KOPT-K1 (cell line): ENCODE measurements at regions not wholly inside any gene's neighbourhood (a gene's known extent, or its start where the extent isn't known, plus 50 kb on each side); places are given as distances from the start of the nearest gene placed in this dataset.
"Not testable (repeated sequence)": the region's sequence is repeated elsewhere in the genome, so short reads cannot be mapped to it uniquely, and the experiment has no call there.

ENCODE experiments used
- H3K27ac ChIP-seq: fragments of 200-600 bp; sonication (generic); 2 replicates; pipeline ENCODE4 v1.5.1; 2016; ENCODE audit warnings: antibody characterized with exemption, mild to moderate bottlenecking, low read depth, low read length; ENCODE audit not compliant: poor library complexity, severe bottlenecking
- H3K36me3 ChIP-seq: fragments of 200-600 bp; sonication (generic); 2 replicates; pipeline ENCODE4 v1.5.1; 2017; ENCODE audit warnings: antibody characterized with exemption, mild to moderate bottlenecking, low read length, moderate library complexity; ENCODE audit not compliant: insufficient read depth
- H3K9me3 ChIP-seq: fragments of 200-600 bp; sonication (generic); 2 replicates; pipeline ENCODE4 v1.5.1; 2017; ENCODE audit warnings: antibody characterized with exemption, low read length, mild to moderate bottlenecking; ENCODE audit not compliant: insufficient read depth, poor library complexity, severe bottlenecking

DNA sequence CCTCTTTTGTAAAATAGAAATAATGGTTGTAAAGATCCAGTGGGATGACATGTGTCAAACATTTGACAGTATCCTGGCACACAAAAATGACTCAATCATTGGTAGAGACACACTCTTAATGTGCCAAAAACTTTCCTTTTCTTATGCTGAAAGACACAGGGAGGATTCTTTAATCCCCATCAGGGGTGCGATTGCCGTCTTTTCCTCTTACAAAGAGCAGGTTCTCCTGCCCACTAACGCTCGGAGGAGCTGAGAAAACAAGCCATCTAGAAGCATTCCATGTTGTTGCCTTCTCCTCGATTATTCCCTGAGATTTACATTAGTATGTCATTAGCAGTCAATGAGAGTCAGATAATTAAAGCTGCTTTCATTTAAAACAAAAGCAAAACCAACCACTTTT, 342.6 kb upstream of the CCNH start:
- Histone ChIP-seq H3K27ac (no peak overlapping the region), H3K9me3 (no peaks in the 10 kb centered on the region), H3K36me3 (no peaks in the 10 kb centered on the region)

DNA sequence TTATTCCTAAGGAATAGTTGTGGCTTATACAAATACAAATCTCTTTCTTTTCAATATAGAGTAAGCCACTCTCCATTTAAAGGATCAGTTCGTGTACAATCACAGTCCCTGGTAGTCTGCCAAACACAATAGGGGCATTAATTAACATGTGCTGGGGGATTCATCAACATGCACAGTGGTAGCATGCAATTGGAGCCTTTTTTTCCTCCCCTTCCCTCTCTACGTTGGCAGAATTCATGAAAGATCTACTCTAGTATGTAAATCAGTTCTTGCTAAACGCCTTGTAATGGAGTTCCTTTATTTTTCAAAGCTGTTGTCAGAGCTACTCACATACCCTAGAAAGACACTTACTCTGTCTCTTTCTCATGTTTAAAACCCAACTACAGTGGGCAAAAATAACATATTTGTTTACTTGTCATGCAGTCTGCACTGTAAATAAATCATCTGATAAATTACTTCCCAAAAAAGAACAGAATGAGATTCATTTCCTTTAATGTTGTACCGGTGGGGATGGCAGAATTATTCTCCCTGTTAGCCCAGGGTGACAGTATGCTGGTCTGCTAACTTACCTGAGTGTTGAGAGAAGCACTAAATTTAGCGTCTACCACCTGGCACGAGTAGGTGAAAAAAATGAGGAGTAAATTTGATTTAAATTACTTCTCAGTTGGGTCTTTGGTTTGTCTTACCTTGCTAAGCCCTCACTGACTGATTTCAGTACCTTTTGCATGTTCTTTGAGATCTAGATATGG, 341.5 kb upstream of the CCNH start:
- no peak overlapping the region for H3K27ac ChIP-seq

DNA sequence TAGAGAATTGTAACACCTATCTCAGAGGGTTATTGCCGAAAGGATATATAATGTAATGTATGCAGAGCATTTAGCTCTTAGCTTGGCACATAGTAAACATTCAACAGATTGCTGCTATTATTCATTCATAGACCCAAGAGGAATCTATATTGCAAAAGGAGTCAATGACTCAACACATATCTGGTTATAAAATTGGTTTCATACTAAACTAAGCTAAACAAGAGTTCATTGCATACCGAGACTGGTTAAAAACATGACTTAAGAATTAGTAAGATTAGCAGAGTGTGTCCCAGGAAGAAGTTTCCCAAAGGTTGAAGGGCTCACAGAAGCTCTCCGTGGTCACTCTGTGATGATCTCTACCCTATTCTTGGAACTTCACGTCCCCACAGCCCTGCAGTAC, 339.6 kb upstream of the CCNH start:
- H3K36me3 ChIP-seq = no peaks in the 10 kb centered on the region
- no peak overlapping the region for H3K27ac ChIP-seq

More for the DNA sequence above, 341.5 kb upstream of the CCNH start:
- H3K36me3 ChIP-seq = no peaks in the 10 kb centered on the region
- no peaks in the 10 kb centered on the region for H3K9me3 ChIP-seq

DNA sequence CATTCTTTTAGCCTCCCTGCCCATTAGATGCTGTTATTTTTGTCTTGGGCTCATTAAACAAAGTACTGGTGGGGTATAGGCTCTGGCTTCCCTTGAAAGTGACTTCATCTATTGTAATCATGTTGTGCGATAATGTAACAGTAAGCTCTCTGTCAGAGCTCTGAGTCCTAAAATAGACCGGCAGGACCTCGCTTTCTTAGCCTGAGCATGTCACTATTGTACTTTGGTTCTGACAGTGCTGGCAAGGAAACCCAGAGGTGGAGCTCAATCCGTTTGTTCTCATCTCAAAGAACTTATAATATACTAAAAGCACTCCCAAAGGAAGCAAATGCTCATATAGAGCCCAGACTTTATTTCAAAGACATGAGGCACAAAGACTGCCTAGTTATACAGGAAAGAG, 339.1 kb upstream of the CCNH start:
- no peak overlapping the region for H3K27ac ChIP-seq
- H3K36me3 ChIP-seq = no peaks in the 10 kb centered on the region
- H3K9me3 ChIP-seq = no peaks in the 10 kb centered on the region

More for the DNA sequence above, 339.6 kb upstream of the CCNH start:
- H3K9me3 ChIP-seq = no peaks in the 10 kb centered on the region

DNA sequence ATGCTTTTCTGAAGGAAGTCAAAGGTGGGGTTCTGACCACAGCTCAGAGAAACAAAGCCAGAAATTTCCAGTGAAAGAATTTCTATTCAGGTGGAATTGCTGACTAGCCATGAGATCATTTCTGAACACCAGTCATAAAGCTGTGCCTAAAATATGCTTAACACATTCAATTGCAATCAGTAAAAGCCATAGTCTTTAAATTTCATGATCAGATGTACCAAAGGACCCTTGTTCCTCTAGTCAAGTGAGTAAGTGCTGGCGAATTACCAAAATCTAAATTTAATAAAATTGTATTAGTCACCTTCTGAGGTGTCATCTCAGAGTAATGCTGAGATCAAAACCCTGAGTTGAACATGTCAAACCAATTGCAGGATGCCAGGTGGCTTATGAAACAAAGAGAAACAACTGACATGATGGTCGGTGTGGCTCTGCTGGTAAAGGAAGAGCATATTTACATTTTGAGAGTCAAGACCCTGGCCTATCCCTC, 334.2 kb upstream of the CCNH start:
- Histone ChIP-seq H3K27ac (no peak overlapping the region), H3K9me3 (no peaks in the 10 kb centered on the region), H3K36me3 (no peaks in the 10 kb centered on the region)

DNA sequence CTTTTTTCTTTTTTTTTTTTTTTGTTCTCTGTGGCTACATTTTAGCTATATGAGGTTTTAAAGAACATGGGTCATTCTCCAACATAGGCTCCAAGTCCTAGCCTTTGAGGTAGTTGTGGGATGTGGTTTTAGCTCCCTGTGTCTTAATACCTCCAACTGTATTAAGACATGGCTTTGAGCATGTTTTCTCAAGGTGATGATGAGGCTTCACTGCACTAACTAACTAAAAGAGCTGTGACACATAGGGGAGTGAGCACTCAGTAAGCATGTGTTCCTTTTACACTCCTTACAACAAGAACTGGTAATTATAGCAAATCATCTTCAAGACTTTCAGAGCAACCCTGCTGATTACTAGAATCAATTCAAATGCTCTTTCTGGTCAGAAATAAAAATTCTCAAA, 333.6 kb upstream of the CCNH start:
- H3K36me3 ChIP-seq = no peaks in the 10 kb centered on the region
- H3K27ac ChIP-seq = no peak overlapping the region
- no peaks in the 10 kb centered on the region for H3K9me3 ChIP-seq

DNA sequence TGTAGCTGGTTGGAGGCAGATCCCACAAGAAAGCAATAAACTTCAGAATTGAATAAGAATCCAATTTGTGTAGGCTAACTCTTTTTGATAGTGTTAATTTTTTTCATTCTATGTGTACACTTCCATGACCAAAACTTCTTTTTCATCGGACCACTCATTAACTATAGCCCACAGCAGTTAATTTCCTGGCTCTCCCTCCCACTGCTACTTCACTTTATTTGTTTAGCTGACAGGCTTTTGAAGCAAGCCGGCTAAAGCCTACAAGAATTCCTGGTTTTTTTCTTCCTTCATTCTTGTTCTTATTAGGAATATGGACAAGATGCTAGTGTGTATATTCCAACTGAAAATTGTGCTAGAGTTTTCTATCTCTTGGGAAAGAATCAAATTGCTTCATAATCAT, 329.2 kb upstream of the CCNH start:
- Histone ChIP-seq H3K27ac (no peak overlapping the region), H3K36me3 (no peaks in the 10 kb centered on the region), H3K9me3 (no peaks in the 10 kb centered on the region)

DNA sequence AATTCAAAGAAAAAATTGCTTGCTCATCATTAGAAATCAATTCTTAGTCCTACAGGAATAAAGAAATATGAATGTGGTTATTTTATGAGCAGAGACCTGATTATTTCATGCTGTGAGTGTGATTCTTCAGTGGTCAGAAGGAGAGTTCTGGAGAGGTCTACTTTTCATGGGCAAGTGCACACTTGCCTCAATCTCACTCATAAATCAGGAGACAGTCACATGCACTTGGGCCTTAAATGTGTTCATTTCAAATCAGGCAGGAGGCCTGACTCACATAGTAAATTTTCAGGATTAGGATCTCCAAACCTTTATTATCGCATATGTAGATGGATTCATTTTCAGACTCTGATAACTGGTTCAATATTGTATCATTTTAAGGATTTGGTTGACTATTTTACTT, 323.2 kb upstream of the CCNH start:
- H3K9me3 ChIP-seq = no peaks in the 10 kb centered on the region
- H3K27ac ChIP-seq = no peak overlapping the region
- no peaks in the 10 kb centered on the region for H3K36me3 ChIP-seq

DNA sequence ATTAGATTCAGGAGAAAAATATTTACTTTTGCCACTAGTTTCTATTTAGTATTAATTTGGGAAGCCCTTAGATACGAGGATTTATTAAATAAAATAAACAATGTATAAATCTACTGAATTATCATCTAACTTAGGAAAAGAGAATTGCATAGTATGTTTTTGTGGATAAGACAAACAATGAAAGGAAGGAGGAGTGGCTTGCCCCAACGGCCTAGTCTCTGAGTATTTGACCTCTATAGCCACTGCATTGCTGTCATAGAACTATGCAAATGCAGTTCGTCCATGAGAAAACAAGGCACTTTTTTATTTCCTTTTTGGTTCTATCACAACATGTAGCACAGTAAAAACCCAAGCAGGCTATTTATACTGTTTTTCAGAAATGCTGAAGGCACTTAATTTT, 321.2 kb upstream of the CCNH start:
- no peaks in the 10 kb centered on the region for H3K36me3 ChIP-seq
- H3K27ac ChIP-seq = no peak overlapping the region
- H3K9me3 ChIP-seq = no peaks in the 10 kb centered on the region

DNA sequence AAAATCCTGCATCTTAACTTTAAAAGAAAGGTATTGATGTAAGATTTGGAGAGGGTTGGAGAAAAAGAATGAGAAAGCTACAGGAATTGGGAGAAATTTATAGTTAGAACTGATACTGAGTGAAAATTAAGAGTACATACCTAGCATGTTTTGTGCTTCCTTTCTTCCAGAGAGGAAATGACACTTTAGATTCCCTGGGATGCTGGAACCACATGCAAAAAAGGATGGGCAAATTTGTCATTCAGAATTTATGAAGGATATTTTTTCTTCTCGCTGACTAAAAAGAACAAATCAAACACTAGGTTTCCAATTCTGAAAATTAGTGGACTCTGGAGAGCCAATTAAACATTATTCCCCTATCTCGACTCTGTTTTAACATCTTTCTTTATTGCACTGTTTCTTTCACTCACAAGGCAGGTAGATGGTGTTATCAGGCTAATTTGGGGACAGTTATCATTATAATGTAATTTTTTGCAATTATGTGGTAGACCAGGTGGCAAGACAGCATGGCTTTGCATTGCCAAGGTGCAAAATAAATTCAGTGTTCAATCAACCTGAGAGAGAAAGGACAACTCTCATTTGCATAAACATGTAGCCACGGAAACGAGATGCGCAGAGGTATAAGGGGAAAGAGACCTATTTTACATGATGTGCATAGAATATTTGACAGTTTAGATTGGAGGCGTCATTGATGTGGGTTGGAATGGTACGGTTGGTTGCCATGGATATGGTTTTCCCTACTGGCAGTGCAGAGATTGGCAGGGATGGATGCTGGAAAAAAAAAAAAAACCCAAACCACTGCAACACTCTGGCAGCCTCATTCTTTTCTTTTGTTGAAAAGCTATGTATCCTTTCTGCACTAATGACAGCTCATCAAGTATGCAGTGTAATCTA, 320.4 kb upstream of the CCNH start:
- no peaks in the 10 kb centered on the region for H3K36me3 ChIP-seq
- H3K27ac ChIP-seq = no peak overlapping the region
- no peaks in the 10 kb centered on the region for H3K9me3 ChIP-seq

DNA sequence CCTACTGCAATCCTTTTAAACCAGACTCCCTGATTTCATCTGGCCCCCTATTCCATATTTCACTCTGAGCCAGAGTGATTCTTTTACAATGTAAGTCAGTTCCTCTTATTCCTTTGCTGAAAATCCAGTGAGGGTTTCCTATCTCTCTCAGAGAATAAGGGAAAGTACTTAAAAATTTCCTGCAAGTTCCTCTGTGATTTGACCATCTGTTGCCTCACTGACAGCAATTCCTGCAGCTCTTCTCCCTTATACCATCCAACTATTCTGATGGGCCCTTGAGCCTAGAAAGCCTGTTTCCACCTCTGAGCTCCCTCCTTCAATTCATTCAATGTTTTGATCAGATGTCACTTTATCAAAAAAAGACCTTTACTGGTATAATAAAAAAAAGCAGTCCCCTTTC, 317.1 kb upstream of the CCNH start:
- no peak overlapping the region for H3K27ac ChIP-seq
- H3K9me3 ChIP-seq = no peaks in the 10 kb centered on the region
- no peaks in the 10 kb centered on the region for H3K36me3 ChIP-seq

DNA sequence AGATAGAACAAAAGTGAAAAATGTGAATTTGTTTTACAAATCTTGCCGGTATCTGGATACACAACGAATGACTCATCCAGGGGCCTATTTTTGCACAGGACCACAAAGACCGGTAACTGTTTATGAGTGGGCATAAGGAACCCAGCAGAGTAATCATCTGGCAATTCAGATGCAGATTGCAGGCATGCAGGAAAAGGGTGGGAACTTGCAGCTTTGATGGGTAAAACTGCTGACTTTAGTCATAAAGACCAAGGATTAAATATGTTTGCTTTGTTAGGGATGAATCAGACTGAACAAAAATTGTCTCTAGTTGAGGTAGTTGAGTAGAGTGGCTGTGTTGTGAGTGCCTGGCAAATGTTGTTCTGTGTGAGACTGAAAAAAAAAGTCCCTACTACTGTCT, 309.6 kb upstream of the CCNH start:
- H3K27ac ChIP-seq = no peak overlapping the region
- peaks cover 6% of the 10 kb centered on the region for H3K9me3 ChIP-seq
- H3K36me3 ChIP-seq = no peaks in the 10 kb centered on the region

DNA sequence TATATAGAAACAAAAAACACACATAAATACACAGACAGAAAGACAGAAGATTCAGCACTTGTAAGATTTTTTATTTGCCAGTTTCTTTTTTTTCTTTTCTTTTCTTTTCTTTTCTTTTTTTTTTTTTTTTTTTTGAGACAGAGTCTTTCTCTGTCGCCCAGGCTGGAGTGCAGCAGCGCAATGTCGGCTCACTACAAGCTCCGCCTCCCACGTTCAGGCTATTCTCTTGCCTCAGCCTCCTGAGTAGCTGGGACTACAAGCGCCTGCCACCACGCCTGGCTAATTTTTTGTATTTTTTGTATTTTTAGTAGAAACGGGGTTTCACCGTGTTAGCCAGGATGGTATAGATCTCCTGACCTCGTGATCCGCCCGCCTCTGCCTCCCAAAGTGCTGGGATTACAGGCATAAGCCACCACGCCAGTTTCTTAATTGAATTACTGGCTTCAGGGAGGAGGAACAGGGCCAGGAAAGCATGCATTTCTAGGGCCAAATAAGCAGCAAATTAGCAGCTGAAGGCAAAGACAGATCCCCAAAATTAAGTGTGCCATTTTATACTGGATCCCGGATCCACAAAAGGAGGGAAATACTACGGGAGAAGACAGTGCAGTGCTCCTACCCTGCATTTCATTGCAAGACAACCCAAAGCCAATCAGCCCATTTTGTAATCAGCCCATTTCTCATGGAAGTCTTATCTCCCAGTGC, 305.6 kb upstream of the CCNH start:
- not testable (repeated sequence) for H3K27ac ChIP-seq

DNA sequence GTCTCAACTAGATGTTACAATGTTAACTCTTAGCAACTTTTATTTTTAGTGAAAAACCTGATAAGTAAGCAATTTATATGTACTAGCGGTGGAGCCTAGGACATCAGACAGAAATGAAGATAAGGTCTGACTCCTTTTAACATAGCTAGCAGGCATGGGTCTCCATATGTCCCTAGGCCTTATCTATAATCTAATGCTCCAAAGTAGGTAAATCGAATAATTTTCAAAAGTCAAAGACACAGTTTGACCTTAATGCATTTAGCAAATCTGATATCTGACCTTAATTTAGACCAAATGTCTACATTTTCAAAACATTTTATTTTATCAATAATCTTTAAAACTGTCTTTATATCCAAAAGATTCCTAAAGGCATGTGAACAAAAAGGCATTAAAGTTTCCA, 305.0 kb upstream of the CCNH start:
- Histone ChIP-seq H3K36me3 (no peaks in the 10 kb centered on the region), H3K9me3 (peaks cover 6% of the 10 kb centered on the region), H3K27ac (no peak overlapping the region)

More for the DNA sequence above, 305.6 kb upstream of the CCNH start:
- not testable (repeated sequence) for H3K36me3 ChIP-seq, H3K9me3 ChIP-seq

DNA sequence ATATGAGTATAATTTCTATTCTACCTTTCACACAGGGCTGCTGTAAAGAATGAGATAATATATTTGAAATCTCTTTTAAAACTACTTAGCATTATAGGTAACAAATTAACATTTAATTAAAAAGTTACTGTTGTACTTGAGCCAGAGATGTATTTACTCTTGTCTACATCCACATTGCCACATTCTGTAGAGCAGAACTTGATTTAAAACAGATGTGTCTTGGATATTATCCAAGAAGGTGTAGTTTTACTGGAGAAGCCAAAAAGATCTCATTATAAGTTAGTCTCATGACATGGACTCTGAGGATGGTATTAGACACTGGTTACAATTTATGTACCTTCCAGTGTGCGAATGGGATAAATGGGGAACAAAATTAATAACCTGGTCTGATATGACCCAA, 293.1 kb upstream of the CCNH start:
- Histone ChIP-seq H3K9me3 (no peaks in the 10 kb centered on the region), H3K36me3 (no peaks in the 10 kb centered on the region), H3K27ac (no peak overlapping the region)
